ENCODE measurements at regions not wholly inside any gene's neighbourhood (a gene's known extent, or its start where the extent isn't known, plus 50 kb on each side); places are given as distances from the start of the nearest gene placed in this dataset.

GRCh38 chr5:30937070-30937469 lies 256.4 kb upstream of the CDH6 start:
- DNase-seq (ENCODE audit: low spot score), result no peak

DNA sequence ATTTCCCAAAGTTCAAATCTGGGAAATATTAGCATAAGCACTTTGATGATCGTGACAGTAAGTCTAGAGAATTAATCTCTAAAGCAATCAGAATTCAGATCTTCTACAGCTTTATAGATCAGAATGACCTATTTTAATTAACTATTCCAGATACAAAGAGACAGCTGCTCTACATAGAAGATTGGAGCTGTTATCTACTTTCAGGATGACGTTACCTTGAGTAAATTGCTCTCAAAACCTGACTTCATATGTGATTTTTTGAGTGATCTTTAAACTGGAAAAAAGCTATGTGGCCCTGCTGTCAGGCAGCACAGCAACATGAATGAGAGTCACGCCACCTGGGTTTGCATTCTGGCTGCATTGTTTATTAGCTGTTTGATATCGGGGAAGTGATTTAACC lies 259.9 kb upstream of the CDH6 start:
- DNase-seq (ENCODE audit: low spot score), result no peak

DNA sequence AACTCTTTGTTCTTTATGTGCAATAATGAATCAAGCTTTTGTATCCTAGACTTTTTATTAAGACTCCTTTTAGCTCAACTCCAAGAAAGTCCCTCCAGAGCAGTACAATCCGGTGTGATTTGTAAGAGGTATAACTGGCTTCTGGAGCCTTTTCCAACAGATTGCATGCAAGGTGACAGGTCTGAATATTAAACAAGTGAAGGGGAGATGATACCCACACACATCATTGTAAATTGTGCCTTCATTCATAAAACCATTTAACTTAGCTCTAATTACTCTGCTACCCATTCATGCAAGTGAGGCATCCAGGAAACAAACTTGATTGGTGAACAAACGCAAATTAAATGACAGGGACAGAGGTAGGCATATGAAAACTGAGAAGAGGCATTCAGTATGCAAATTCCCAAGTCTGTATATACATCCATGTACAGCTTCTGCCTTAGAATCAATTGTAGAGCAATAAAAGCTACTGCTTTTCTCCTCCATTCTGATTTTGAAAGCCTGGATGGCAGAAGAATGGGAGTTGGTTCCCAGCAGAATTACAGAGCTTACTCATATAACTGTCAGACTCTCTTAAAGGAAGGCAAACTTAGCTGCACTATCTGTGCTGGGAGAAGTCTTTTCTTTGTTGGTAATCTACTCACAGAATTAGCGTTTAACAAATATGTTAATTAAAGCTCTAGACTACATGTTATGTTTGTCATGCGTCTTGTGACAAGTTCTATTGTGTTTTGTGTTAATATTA lies 261.0 kb upstream of the CDH6 start:
- DNase-seq (ENCODE audit: low spot score), result no peak

- DNase-seq (ENCODE audit: low spot score), result no peak
These were observed 262.8 kb upstream of the CDH6 start for GRCh38 chr5:30930736-30931135.

- peak; percentile 14 for DNase-seq (ENCODE audit: low spot score)
These were observed 264.5 kb upstream of the CDH6 start for GRCh38 chr5:30928956-30929355.

DNA sequence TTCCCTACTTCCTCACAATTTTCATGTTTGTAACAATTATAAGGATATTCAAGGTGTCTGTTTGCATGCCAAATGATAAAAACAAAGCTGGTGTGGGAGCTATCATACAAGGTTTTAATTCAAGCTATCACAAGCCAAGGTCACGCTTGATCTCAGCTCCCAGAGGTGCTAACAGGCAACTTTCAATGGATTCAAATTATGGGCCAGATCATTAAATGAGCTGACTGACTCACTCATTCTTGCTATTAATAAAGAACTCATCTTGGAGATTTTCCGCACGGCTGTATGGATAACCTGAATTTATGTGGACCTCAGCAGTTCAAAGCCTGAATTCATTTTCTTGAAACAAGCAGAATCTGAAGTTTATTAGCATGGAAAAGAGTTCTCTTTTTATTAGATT lies 267.3 kb upstream of the CDH6 start:
- DNase-seq (ENCODE audit: low spot score), result no peak

- DNase-seq (ENCODE audit: low spot score), result no peak
These were observed 272.1 kb upstream of the CDH6 start for GRCh38 chr5:30921388-30921787.

DNA sequence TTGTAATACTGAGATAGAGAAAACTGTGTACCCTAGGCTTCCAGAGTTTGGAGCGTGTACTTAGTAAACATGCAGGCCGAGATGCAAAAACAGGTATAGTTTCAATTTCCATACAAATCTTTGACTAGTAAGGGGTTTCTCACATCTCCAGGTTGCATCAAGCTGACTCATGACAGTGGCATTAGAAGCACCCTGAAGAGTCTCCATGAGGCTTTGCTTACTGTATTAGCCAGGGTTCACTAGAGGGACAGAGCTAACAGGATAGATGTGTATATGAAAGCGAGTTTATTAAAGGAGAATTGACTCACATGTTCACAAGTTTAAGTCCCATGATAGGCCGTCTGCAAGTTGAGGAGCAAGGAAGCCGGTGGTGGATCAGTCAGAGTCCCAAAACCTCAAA lies 275.3 kb upstream of the CDH6 start:
- DNase-seq (ENCODE audit: low spot score), result no peak

GRCh38 chr5:30908356-30908755 lies 285.1 kb upstream of the CDH6 start:
- DNase-seq (ENCODE audit: low spot score), result no peak

GRCh38 chr5:30900367-30900766 lies 293.1 kb upstream of the CDH6 start:
- DNase-seq (ENCODE audit: low spot score), result no peak

GRCh38 chr5:30894811-30895210 lies 298.7 kb upstream of the CDH6 start:
- peak; percentile 31 for DNase-seq (ENCODE audit: low spot score)

DNA sequence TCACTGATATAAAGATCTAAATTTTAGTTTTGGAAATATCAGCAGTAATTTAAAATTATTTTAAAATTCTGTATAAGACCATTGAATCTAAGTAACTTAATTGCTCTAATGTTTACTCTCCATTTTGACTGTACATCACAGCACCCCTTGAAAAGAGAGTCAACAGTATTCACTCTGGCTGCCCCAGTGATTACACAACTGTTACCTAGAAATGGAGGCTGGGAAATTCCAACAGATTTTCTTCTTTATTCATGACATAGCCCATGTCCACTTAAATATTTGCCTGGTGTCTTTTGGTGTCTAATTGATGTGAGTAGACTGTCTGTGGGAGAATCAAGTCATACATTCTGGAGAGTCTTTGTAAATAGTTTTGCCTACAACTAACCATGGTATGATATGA lies 301.8 kb upstream of the CDH6 start:
- DNase-seq (ENCODE audit: low spot score), result no peak

DNA sequence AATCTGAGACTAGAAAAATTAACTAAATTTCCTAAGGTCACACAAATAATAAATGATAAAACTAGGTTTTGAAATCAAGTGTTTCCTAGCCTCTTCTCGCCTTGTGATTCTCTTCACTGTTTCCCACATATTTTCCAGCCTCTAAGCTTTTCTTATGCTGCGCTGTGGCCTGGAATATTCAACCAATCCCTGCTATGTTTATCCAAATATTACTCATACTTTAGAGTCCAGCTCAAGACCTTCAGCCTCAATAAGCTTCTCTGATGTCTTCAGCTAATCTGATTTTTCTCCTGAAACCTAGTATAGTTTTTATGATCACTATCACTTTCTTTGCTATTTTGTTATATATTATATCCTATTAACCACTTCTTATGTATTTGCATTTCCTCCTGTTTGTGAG lies 303.1 kb upstream of the CDH6 start:
- no peak for DNase-seq (ENCODE audit: low spot score)

- no peak for DNase-seq (ENCODE audit: low spot score)
These were observed 313.0 kb upstream of the CDH6 start for GRCh38 chr5:30880514-30880913.

DNA sequence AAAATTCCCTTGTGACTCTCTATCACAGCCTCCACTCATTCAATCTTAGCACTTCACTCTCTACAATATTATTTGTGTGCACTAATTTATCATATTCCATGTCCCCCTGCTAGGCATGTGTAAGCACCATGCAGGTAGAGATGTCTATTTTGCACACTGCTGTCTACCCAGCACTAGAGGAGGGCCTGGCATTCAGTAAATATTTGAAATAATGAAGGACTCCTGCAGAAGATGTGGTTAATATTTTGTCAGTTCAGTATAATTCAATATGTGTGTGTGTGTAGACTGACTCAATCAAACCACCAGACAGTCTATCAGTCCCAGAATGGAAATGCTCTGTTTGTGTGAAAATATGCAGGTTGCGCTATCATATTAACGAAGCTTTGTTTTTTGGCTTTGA lies 313.6 kb upstream of the CDH6 start:
- DNase-seq (ENCODE audit: low spot score), result no peak

GRCh38 chr5:30878746-30879145 lies 314.7 kb upstream of the CDH6 start:
- DNase-seq (ENCODE audit: low spot score), result no peak

DNA sequence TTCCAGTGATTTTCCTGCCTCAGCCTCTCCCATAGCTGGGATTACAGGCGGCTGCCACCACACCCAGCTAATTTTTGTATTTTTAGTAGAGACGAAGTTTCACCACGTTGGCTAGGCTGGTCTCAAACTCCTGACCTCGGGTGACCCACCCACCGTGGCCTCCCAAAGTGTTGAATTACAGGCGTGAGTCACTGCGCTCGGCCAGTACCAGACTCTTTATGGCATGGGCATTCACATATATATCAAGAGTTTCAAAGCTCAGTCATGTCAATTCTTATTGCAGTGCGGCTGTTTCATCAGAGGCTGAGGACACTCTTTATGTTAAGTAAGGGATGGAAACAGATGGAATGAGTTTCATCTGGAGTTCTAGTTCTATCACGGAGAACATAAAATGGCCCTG lies 315.2 kb upstream of the CDH6 start:
- DNase-seq (ENCODE audit: low spot score), result no peak

DNA sequence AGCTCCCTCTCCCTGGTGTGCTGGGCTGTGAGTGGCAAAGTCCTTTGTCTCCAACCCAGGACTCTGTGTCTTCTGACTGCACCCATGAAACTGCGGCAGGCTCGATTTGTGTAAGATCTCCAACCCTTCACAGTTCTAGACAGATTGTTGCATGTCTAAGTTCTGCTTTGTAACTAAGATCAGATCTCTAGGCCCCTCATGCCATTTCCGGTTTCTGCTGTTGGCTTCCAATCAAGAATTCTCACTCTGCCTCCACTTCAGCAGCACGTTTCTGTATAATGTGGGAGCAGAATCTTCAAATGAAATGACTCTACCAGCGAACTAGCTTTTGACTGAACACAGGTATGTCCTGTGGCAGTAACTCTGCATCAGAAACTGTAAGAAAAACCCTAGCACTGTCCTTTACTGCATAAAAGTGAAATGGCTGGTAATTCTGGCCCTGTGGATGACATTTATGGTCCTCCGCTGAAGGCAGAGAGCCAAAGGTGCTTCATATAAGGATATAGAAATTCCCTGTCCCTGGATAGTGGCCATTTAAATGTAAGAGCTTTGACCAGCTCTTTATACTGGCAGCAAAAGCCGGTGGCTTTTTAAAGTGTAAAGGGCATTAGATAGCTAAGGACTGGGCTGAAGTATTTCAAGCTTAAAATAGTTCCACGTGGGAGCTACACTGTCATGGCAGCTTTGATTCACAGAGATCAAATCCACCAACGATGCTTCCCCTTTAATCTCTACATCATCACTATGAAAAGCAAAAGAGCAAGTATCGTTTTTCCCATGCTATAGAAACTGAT lies 319.0 kb upstream of the CDH6 start:
- peak; percentile 22 for DNase-seq (ENCODE audit: low spot score)

GRCh38 chr5:30871196-30871595 lies 322.3 kb upstream of the CDH6 start:
- no peak for DNase-seq (ENCODE audit: low spot score)

DNA sequence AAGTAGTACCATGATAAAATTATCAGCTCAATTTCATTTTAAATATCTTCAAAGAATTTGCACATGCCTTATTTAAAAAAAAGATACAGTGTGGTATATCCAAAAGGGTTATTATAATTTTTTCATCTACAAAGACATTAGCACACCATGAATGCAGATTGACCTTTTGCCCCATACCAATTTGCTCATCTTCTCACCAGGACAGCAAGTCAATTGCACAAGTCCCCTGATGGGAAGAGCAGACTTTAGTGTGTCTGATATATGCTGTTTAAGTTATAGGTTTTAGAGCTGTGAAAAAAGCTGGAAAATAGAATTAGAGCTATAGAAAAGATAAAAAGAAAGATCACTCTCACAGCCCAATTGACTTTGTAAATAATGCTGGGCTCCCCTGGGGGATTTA lies 325.8 kb upstream of the CDH6 start:
- no peak for DNase-seq (ENCODE audit: low spot score)

- no peak for DNase-seq (ENCODE audit: low spot score)
These were observed 327.3 kb upstream of the CDH6 start for GRCh38 chr5:30866142-30866541.

DNA sequence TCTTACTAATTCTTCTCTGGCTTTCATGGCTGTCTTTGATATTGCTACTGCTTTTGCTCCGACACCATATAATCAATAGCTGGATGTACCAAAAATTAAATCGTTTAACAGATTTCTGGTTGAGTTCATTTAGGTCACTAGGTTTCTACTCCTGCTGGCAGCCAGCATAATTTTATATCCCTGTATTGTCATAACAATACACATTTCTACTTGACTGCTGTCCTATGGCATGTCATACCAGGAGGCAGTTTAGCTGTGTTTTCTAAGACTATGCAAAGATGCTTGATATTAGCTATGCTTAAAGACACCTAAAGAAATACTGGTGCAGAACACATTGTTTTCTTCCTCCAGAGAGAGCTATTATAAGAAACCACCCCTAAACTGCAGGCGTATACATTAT lies 337.2 kb upstream of the CDH6 start:
- no peak for DNase-seq (ENCODE audit: low spot score)

- DNase-seq (ENCODE audit: low spot score), result no peak
These were observed 340.3 kb upstream of the CDH6 start for GRCh38 chr5:30853158-30853557.
